ENCODE measurements at regions not wholly inside any gene's neighbourhood (a gene's known extent, or its start where the extent isn't known, plus 50 kb on each side); places are given as distances from the start of the nearest gene placed in this dataset.

GRCh38 chr16:86777381-86777946 is 199.1 kb downstream of the FOXL1 start:
- no peak overlapping the region for H3K4me3 ChIP-seq
- intact Hi-C loops (cut with DNase I) = no loop called here
- TF ChIP-seq POLR2A (IDR thresholded peaks at IDR 0.05) = no peak
- TF ChIP-seq CTCF (IDR thresholded peaks at IDR 0.05) = no peak
- TF ChIP-seq POLR2AphosphoS5 (IDR thresholded peaks at IDR 0.05; ENCODE audit: insufficient read depth in 1 of 2, low read depth in 1 of 2) = no peak
- H3K4me1 ChIP-seq = no peaks in the 10 kb centered on the region
- DNase-seq (ENCODE audit: extremely low spot score in 2 of 2) = no peak
- no peaks in the 10 kb centered on the region for H3K9me3 ChIP-seq
- no peaks in the 10 kb centered on the region for H3K27me3 ChIP-seq
- H3K36me3 ChIP-seq = no peaks in the 10 kb centered on the region
- no peak overlapping the region for H3K27ac ChIP-seq

GRCh38 chr16:86778108-86778745 is 199.9 kb downstream of the FOXL1 start:
- H3K4me1 ChIP-seq = no peaks in the 10 kb centered on the region
- no peaks in the 10 kb centered on the region for H3K27me3 ChIP-seq
- TF ChIP-seq POLR2A (IDR thresholded peaks at IDR 0.05) (no peak), POLR2AphosphoS5 (IDR thresholded peaks at IDR 0.05; ENCODE audit: insufficient read depth in 1 of 2, low read depth in 1 of 2) (no peak), CTCF (IDR thresholded peaks at IDR 0.05) (no peak)
- no peaks in the 10 kb centered on the region for H3K36me3 ChIP-seq
- no peak overlapping the region for H3K4me3 ChIP-seq
- DNase-seq (ENCODE audit: extremely low spot score in 2 of 2) = no peak
- intact Hi-C loops (cut with DNase I) = no loop called here
- no peak overlapping the region for H3K27ac ChIP-seq
- no peaks in the 10 kb centered on the region for H3K9me3 ChIP-seq

- DNase-seq (ENCODE audit: extremely low spot score in 2 of 2) = no peak
- intact Hi-C loops (cut with DNase I) = no loop called here
- Histone ChIP-seq H3K9me3 (no peaks in the 10 kb centered on the region), H3K4me3 (no peak overlapping the region), H3K27ac (no peak overlapping the region), H3K27me3 (no peaks in the 10 kb centered on the region), H3K36me3 (no peaks in the 10 kb centered on the region), H3K4me1 (no peaks in the 10 kb centered on the region)
- no peak for TF ChIP-seq CTCF (IDR thresholded peaks at IDR 0.05)
- no peak for TF ChIP-seq POLR2AphosphoS5 (IDR thresholded peaks at IDR 0.05; ENCODE audit: insufficient read depth in 1 of 2, low read depth in 1 of 2)
- TF ChIP-seq POLR2A (IDR thresholded peaks at IDR 0.05) = no peak
Observed at GRCh38 chr16:86778978-86779377, 200.6 kb downstream of the FOXL1 start.

- no peak for TF ChIP-seq POLR2A (IDR thresholded peaks at IDR 0.05)
- TF ChIP-seq CTCF (IDR thresholded peaks at IDR 0.05) = no peak
- no peak for TF ChIP-seq POLR2AphosphoS5 (IDR thresholded peaks at IDR 0.05; ENCODE audit: insufficient read depth in 1 of 2, low read depth in 1 of 2)
- Histone ChIP-seq H3K27me3 (no peaks in the 10 kb centered on the region), H3K27ac (no peak overlapping the region), H3K9me3 (no peaks in the 10 kb centered on the region), H3K36me3 (no peaks in the 10 kb centered on the region), H3K4me1 (no peaks in the 10 kb centered on the region), H3K4me3 (no peak overlapping the region)
- no peak for DNase-seq (ENCODE audit: extremely low spot score in 2 of 2)
- intact Hi-C loops (cut with DNase I) = no loop called here
Observed at GRCh38 chr16:86781046-86781445, 202.7 kb downstream of the FOXL1 start.

Data from vagina (tissue), 2 donors.